Lung (tissue), 11 donors: ENCODE measurements at regions not wholly inside any gene's neighbourhood (a gene's known extent, or its start where the extent isn't known, plus 50 kb on each side); places are given as distances from the start of the nearest gene placed in this dataset.

ENCODE experiments used
- ATAC-seq: fragments of 200-7000 bp; cut with Tn5 transposase; one replicate; pipeline ENCODE4 v1.9.1; 2020; ENCODE audit warnings: moderate number of reproducible peaks; ENCODE audit not compliant: insufficient read depth, low FRiP score
- DNase-seq, 3 donors: peaks; one replicate each; pipeline ENCODE4 v3.0.0-alpha.2; 2013 to 2017
- H3K27ac ChIP-seq, 2 donors: one replicate each; pipeline ENCODE4 v1.5.1; 2013; ENCODE audit warnings: mild to moderate bottlenecking in 2 of 2, moderate library complexity in 2 of 2, control low read depth in 1 of 2, inconsistent platforms in 1 of 2, low read depth in 1 of 2, low read length in 1 of 2
- H3K27me3 ChIP-seq, 3 donors: one replicate each; pipeline ENCODE4 v1.5.1; 2013; ENCODE audit warnings: low read length in 2 of 3; ENCODE audit not compliant: control insufficient read depth in 3 of 3, insufficient read depth in 3 of 3
- H3K36me3 ChIP-seq, 4 donors: one replicate each; pipeline ENCODE4 v1.5.1; 2013; ENCODE audit warnings: low read length in 4 of 4, mild to moderate bottlenecking in 1 of 4, moderate library complexity in 1 of 4; ENCODE audit not compliant: control insufficient read depth in 4 of 4, insufficient read depth in 4 of 4
- H3K4me1 ChIP-seq, 5 donors: one replicate each; pipeline ENCODE4 v1.5.1; 2013; ENCODE audit warnings: low read length in 5 of 5, mild to moderate bottlenecking in 2 of 5, moderate library complexity in 1 of 5; ENCODE audit not compliant: control insufficient read depth in 5 of 5, insufficient read depth in 5 of 5
- H3K4me3 ChIP-seq: one replicate; pipeline ENCODE4 v1.5.1; 2013; ENCODE audit warnings: mild to moderate bottlenecking, control low read depth, moderate library complexity
- H3K9ac ChIP-seq, 2 donors: one replicate each; pipeline ENCODE4 v1.5.1; 2013; ENCODE audit warnings: low read length in 2 of 2, control low read depth in 1 of 2; ENCODE audit not compliant: insufficient read depth in 1 of 2
- H3K9me3 ChIP-seq, 4 donors: one replicate each; pipeline ENCODE4 v1.5.1; 2013; ENCODE audit warnings: low read length in 3 of 4, mild to moderate bottlenecking in 1 of 4, moderate library complexity in 1 of 4; ENCODE audit not compliant: control insufficient read depth in 4 of 4, insufficient read depth in 3 of 4
- CTCF ChIP-seq: IDR thresholded peaks from 2 replicates; pipeline ENCODE4 v1.5.1; 2012; ENCODE audit warnings: mild to moderate bottlenecking; ENCODE audit errors: control extremely low read depth, extremely low read depth
- WGBS, 2 donors: extraction: QIAGEN DNeasy Blood & Tissue Kit; methylation state at CpG; one replicate each; pipeline ENCODE4 v1.1.7; 2013; 5-methylcytosine and 5-hydroxymethylcytosine counted together
- donor health status: control.
- donor health status: control.
- donor health status: Bipolar disorder and iron deficiency.
- donor health status: healthy.
- donor health status: DM: yes; HTN: yes; CAD: no.

- TF ChIP-seq CTCF = no peak
- Histone ChIP-seq H3K9ac (no peak overlapping the region), H3K27me3 (no peaks in the 10 kb centered on the region), H3K36me3 (no peaks in the 10 kb centered on the region), H3K4me3 (no peak overlapping the region), H3K9me3 (peaks cover 0 to 2% (median 0%) of the 10 kb centered on the region in 4 donors), H3K27ac (no peak overlapping the region), H3K4me1 (peaks cover 0 to 2% (median 0%) of the 10 kb centered on the region in 5 donors)
- DNase-seq (peak in 2 of 3 donors; percentile 9 to 19), ATAC-seq (no peak)
- 80 to 83% methylated on average over 2 of the region's 2 CpGs for WGBS, 2 donors
These were observed 252.4 kb upstream of the SLC39A10 start for GRCh38 chr2:195404651-195405050.

GRCh38 chr2:195396479-195396878 is 260.5 kb upstream of the SLC39A10 start:
- H3K27me3 ChIP-seq = no peaks in the 10 kb centered on the region
- TF ChIP-seq CTCF = no peak
- H3K4me1 ChIP-seq = no peaks in the 10 kb centered on the region
- no peaks in the 10 kb centered on the region for H3K9me3 ChIP-seq
- DNase-seq (no peak), ATAC-seq (no peak)
- no peak overlapping the region for H3K4me3 ChIP-seq
- 78 to 87% methylated on average over 2 of the region's 2 CpGs for WGBS, 2 donors
- no peaks in the 10 kb centered on the region for H3K36me3 ChIP-seq
- no peak overlapping the region for H3K27ac ChIP-seq
- H3K9ac ChIP-seq = no peak overlapping the region

GRCh38 chr2:195395362-195395761 is 261.7 kb upstream of the SLC39A10 start:
- H3K9me3 ChIP-seq = no peaks in the 10 kb centered on the region
- no peaks in the 10 kb centered on the region for H3K4me1 ChIP-seq
- no peaks in the 10 kb centered on the region for H3K27me3 ChIP-seq
- H3K36me3 ChIP-seq = no peaks in the 10 kb centered on the region
- ATAC-seq (no peak), DNase-seq (no peak)
- no peak overlapping the region for H3K9ac ChIP-seq
- H3K4me3 ChIP-seq = no peak overlapping the region
- H3K27ac ChIP-seq = no peak overlapping the region
- no peak for TF ChIP-seq CTCF
